AG08396 (cell line): ENCODE measurements at regions not wholly inside any gene's neighbourhood (a gene's known extent, or its start where the extent isn't known, plus 50 kb on each side); places are given as distances from the start of the nearest gene placed in this dataset.
"Not testable (repeated sequence)": the region's sequence is repeated elsewhere in the genome, so short reads cannot be mapped to it uniquely, and the experiment has no call there.

Experiments used
- DNase-seq: peaks from one replicate; pipeline ENCODE4 v3.0.0; 2012; ENCODE audit warnings: low spot score, mixed read lengths

DNA sequence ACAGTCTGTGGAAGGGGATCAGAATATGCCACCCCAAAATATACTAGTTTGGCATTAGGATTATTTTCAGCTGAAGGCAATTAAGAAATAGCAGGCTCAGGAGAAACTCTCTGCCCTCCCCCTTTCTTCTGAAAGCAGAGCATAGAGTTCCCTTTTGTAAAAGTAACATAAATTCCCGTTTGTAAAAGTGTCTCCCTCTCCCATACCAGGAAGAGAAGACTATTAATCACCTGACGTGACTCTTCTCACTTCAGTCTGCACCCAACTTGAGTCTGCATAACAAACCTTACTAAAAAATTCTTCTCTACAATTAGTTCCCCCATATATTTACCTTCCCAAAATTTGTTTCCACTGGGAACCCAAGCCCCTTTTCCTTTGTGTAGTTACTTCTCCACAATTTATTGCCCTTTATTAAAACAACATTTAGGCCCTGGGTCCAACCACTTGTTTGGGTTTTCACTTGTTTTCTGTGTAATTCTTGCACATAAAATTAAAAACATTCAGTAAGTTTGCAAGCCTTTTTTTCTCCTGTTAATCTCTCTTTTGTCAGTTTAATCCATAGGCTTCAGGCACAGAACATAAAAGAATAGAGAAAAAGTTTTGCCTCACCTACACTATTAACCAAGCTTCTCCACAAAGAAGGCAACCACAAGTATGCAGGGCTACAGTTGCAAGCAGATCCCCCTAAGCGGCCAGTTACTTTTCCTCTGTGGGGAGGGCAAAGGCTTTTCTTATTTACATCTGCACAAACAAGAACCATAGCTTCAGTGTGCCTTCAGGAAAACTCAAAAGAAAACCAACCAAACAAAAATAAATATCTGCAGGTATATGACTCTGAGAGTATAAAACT, 73.8 kb upstream of the EPCAM start:
- no peak for DNase-seq

DNA sequence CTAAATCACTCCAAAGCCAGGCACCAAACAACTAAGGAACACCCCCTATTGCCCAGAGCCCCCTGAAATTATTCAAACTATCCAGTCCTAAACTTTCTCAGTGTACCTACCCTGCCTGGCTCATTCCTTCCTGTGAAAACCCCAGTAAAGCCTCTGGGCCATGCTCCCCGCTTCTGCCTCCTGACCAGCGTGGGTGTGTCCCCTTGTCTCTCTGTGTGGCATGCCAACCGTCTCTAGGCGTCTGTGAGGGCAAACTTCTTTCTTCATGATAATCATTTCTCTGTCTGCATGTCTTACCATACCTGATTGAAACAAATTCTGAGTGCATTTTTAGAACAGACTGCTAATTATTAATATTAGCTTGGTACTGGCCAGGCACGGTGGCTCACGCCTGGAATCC, 75.1 kb upstream of the EPCAM start:
- no peak for DNase-seq

DNA sequence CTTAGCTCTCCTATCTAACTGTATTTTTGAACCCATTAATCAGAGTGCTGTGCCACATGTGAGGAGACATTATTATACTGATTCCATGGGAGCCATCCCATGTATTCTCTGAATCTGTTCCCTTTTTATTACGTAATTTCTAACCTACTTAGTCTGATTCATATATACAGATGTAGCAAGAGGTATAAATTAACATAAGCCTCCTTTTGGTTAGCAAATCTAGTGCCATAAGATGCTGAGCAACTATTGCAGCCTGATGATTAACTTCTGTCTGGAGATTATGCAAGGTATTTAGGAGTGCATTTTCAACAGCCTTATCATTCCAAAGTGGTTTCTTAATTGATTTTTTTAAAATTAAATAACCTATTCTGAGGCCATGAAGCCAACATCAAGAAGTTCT, 80.2 kb upstream of the EPCAM start:
- peak; percentile 30 for DNase-seq

GRCh38 chr2:47283659-47284058, 85.5 kb upstream of the EPCAM start:
- no peak for DNase-seq

- DNase-seq = no peak
Observed at GRCh38 chr2:47282621-47283272, 86.4 kb upstream of the EPCAM start.

DNA sequence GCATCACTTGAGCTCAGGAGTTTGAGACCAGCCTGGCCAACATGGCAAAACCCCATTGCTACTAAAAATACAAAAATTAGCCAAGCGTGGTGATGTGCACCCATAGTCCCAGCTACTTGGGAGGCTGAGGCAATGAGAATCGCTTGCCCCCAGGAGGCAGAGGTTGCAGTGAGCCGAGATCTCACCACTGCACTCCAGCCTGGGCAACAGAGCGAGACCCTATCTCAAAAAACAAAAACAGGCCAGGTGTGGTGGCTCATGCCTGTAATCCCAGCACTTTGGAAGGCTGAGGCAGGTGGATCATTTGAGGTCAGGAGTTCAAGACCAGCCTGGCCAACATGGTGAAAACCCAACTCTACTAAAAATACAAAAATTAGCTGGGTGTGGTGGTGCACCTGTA, 89.6 kb upstream of the EPCAM start:
- DNase-seq = not testable (repeated sequence)

GRCh38 chr2:47277987-47278386, 91.1 kb upstream of the EPCAM start:
- DNase-seq = no peak

DNA sequence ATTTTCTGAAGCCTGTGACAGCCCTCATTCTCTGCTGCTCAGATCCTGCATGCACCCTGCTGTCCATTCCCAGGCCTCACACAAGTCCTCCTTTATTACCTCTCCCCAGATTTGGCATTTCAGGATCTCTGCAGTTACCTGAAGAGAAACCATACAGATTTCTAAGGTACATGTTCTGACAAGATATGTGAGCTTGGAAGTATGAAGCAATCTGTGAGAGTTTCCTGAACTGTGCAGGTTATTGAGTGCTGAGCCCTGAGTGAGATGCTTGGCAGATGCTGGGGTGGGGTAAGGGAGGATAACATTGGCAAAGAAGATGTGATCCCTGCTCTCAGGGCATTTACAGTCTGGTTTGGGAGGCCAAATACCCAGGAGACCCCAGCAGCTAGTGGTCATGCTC, 91.9 kb upstream of the EPCAM start:
- DNase-seq = no peak

DNA sequence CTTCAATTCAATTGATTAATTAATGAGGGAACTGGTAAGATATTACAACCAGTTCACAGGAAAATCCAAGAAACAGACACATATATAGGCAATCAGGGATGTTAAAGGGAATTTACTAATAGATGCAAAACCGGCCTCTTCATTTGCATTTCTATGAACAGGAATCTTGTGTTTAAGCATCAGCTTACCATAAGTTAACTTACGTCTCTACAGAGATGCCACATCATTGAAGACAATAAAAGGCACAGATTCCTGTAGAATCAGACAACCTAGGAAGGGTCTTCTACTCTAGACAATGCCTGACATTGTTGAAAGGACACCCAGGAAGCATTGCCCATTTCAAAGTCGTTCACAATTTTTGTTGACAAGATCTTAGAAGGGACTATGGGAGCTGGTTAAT, 93.0 kb upstream of the EPCAM start:
- DNase-seq = no peak

DNA sequence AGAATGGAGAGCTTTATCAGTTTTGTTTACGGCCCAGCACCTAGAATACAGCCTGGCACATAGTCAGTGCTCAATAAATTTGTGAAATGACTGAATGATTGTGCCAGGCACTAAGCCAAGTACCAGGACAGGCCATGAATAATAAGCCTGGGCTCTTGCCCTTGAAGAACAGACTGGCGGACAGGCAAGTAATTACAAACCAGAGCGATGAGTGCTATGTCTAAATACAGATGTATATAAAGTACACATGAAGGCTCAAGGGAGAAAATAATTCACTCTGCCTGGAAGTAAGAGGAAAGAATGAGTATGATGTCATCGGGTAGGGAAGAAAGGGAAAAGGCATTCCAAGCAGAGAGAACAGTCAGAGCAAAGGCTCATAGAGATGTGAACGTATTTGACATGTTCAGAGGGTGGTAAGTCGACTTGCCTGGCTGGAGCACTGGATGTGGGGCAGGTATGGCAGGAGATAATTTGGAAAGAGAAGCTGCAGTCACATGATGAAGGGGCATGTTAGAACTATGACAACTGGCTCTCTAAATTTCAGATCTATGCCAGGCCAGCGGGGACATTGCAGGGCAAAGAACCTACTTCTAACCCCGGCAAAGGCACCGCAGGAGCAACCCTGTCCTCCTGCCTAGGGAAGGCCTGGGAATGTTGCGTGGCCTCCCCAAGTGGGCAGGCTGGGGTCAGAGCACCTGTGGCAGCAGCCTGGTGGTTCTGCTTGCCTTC, 94.9 kb upstream of the EPCAM start:
- DNase-seq = peak; percentile 47

GRCh38 chr2:47272905-47273758, 96.0 kb upstream of the EPCAM start:
- DNase-seq = no peak

DNA sequence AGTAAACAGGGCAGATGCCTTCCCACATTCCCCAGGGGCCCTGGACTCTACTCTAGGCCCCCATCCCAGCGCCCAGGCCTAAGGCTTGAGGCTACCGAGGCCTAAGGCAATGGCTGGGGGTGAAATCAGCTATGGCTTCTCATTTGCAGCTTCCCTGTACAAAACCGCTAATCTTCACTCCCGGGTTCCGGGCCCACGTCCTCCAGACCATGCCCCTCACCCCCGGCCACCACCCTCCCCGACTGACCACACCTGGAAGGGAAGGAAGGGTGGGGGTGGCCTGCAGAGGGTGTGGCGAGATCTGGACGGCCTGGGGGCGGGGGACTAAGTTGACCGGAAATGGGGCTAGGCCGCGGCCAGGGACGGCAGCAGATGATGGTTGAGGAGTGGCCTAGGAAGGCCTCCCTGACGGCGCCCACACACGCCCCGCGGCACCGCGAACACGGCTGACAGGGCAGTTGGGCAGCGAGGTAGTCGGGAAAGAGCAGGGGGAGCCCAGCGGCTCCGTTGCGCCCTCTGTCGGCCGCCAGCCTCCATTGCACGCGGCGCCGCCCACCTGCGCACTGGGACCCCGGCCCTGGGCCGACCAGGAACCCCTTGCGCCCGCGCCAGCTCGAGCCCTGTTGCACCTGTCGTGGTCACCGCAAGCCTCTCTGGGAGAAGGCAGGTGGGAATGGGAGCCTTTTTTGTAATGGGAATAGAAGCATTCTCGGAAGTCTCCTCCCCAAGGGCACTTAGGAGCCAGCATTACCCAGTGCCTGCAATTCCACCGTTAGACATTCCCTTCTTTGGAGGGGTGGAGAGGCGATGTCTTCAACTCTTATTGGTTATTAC, 95.9 kb upstream of the CALM2 start:
- DNase-seq = peak; percentile 87

- no peak for DNase-seq
Observed at GRCh38 chr2:47271054-47272000, 95.0 kb upstream of the CALM2 start.

DNA sequence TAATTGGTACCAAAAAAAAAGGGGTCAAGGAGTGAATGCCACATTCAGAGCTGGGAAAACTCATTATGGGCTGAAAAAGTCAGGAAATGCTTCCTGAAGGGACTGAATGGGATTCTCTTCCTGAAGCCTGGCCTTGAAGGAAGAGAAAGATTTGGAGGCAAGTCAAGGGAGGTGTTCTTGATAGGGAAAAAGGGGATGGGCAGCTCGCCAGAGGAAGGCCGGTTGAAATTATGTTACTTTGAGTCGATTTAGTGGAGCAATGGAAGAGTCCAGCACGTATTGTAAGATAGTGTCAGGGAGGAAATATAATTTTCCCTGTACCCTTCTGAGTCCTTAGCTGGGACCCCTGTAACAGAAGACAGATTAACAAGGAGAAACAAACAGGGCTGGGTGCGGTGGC, 94.1 kb upstream of the CALM2 start:
- DNase-seq = no peak

- peak; percentile 90 for DNase-seq
Observed at GRCh38 chr2:47269316-47270232, 93.3 kb upstream of the CALM2 start.

DNA sequence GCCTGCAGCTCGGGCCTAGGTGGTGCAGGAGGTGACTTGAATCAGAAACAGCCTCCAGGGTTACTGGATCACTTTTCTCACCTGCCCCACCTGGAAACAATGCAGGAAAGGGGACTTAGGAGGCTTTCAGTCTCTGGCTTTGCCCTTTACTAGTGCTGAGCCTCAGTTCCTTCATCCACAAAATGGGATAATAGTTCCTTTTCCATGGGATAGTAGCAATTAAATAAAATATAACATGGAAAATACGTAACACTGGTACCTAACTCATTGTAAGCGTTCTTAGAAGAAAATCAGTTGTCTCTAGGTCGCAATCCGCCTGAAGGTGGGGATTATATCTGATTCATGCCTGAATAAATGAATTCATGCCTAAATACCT, 91.4 kb upstream of the CALM2 start:
- DNase-seq = no peak

DNA sequence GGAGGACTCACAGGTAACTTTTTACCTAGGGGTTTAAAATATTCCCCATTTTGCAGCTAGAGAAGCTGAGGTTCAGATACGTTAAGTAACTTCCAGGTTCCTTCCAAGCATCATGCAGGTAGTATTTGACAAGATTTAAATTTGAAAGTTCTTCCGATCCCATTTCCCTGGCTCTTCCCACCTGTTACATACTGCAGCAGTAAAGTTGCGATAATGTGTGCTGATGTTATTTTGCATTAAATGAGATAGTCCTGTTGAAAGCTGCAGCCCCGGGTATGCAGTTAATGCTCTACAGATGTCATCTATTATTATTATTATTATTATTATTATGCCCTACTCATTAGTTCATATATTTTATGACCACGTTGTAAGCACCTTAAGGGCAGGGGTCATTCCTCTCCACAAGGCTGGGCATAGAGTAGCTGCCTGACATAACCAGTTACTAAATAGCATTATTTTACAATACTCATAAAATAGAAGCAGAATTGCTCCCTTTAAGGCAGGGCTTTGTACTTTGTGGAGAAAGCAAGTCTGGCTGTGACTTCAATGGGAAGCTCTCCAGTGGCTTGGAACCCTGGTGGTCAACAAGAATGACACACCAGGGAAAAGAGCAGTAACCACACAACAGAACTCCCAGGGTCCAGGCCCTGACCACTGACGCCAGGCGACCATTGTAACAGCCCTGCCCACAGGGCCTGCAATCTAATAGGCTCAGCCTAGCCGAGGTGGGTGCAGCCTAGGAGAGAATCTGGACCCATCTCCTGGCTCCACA, 90.8 kb upstream of the CALM2 start:
- DNase-seq = no peak

DNA sequence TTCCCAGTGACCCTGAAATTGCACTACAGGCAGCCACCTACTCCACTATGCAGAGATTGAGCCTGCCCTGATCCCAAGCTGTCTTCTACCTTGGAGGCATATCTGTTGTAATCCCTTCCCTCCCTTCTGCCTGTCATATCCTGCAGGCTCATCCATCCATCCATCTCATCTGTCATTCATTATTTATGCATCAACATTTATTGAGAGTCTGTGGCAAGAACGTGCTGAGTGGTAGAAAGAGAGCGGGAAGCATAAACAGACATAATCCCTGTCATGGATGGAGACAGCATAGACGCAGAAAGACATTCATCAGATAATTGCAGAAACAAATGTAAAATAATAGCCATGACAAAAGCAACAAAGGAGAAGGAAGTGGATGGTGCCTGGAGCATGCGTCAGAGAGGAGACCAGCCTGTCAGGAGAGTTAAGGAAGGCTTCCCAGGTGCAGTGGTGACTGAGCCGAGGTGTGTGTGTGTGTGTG, 89.5 kb upstream of the CALM2 start:
- DNase-seq = no peak
